MM.1S (cell line): ENCODE measurements at regions not wholly inside any gene's neighbourhood (a gene's known extent, or its start where the extent isn't known, plus 50 kb on each side); places are given as distances from the start of the nearest gene placed in this dataset.

ENCODE experiments used
- DNase-seq: peaks from one replicate; pipeline ENCODE4 v3.0.0-alpha.2; 2015
- H2AFZ ChIP-seq: fragments of 300-600 bp; sonication (generic); 2 replicates; pipeline ENCODE4 v1.6.0; 2016; ENCODE audit warnings: antibody characterized with exemption, low read length
- H3F3A ChIP-seq: fragments of 300-600 bp; sonication (generic); 2 replicates; pipeline ENCODE4 v1.6.1; 2016; ENCODE audit warnings: mild to moderate bottlenecking, antibody characterized with exemption, low read length, moderate library complexity, mixed read lengths; ENCODE audit not compliant: insufficient read depth
- H3K27ac ChIP-seq: fragments of 300-600 bp; sonication (generic); 2 replicates; pipeline ENCODE4 v1.5.1; 2016; ENCODE audit warnings: mild to moderate bottlenecking, low read length
- H3K27me3 ChIP-seq: fragments of 300-600 bp; sonication (generic); replicated peaks from 2 replicates; pipeline ENCODE4 v1.6.0; 2016; ENCODE audit warnings: low read length; ENCODE audit not compliant: insufficient read depth
- H3K36me3 ChIP-seq: fragments of 300-600 bp; sonication (generic); replicated peaks from 2 replicates; pipeline ENCODE4 v1.6.1; 2016; ENCODE audit warnings: mild to moderate bottlenecking, low read length, mixed read lengths; ENCODE audit not compliant: insufficient read depth
- H3K4me1 ChIP-seq: fragments of 300-600 bp; sonication (generic); 2 replicates; pipeline ENCODE4 v1.6.1; 2016; ENCODE audit warnings: low read length, mixed read lengths
- H3K4me2 ChIP-seq: fragments of 300-600 bp; sonication (generic); 2 replicates; pipeline ENCODE4 v1.6.0; 2016; ENCODE audit warnings: low read depth, low read length
- H3K4me3 ChIP-seq: fragments of 300-600 bp; sonication (generic); 2 replicates; pipeline ENCODE4 v1.5.1; 2016; ENCODE audit warnings: low read length, mixed read lengths
- H3K79me2 ChIP-seq: fragments of 300-600 bp; sonication (generic); 2 replicates; pipeline ENCODE4 v1.6.1; 2016; ENCODE audit warnings: mixed run types, low read length, mixed read lengths
- H3K9ac ChIP-seq: fragments of 300-600 bp; sonication (generic); 2 replicates; pipeline ENCODE4 v1.6.1; 2016; ENCODE audit warnings: low read length, mixed read lengths
- H3K9me2 ChIP-seq: fragments of 300-600 bp; sonication (generic); replicated peaks from 2 replicates; pipeline ENCODE4 v1.6.1; 2016; ENCODE audit warnings: mild to moderate bottlenecking, low read length, mixed read lengths; ENCODE audit not compliant: insufficient read depth
- H3K9me3 ChIP-seq: fragments of 300-600 bp; sonication (generic); replicated peaks from 2 replicates; pipeline ENCODE4 v1.6.1; 2016; ENCODE audit warnings: mild to moderate bottlenecking, low read length, mixed read lengths; ENCODE audit not compliant: insufficient read depth
- H4K20me1 ChIP-seq: fragments of 300-600 bp; sonication (generic); 2 replicates; pipeline ENCODE4 v1.6.1; 2016; ENCODE audit warnings: mild to moderate bottlenecking, low read length, moderate library complexity, mixed read lengths; ENCODE audit not compliant: insufficient read depth
- CTCF ChIP-seq: fragments of 300-600 bp; sonication (generic); IDR thresholded peaks from 2 replicates; pipeline ENCODE4 v1.5.1; 2016; ENCODE audit warnings: antibody characterized with exemption, low read length, mixed read lengths
- EZH2 ChIP-seq: fragments of 300-600 bp; sonication (generic); optimal IDR thresholded peaks from 2 replicates; pipeline ENCODE3; 2017; ENCODE audit warnings: low read depth, mild to moderate bottlenecking, antibody characterized with exemption, low read length, mixed read lengths
- EZH2phosphoT487 ChIP-seq: fragments of 300-600 bp; sonication (generic); IDR thresholded peaks from 2 replicates; pipeline ENCODE4 v1.6.1; 2018; ENCODE audit warnings: antibody characterized with exemption, low read length

- no peaks in the 10 kb centered on the region for H3K4me1 ChIP-seq
- H3K27ac ChIP-seq, result no peak overlapping the region
- no peaks in the 10 kb centered on the region for H3K36me3 ChIP-seq
- no peaks in the 10 kb centered on the region for H3F3A ChIP-seq
- H4K20me1 ChIP-seq, result no peaks in the 10 kb centered on the region
- no peak for TF ChIP-seq EZH2
- no peak for TF ChIP-seq CTCF
- TF ChIP-seq EZH2phosphoT487, result no peak
- H3K4me3 ChIP-seq, result no peak overlapping the region
- DNase-seq, result no peak
- H3K27me3 ChIP-seq, result peaks cover 93% of the 10 kb centered on the region
- no peak overlapping the region for H3K9ac ChIP-seq
- H3K79me2 ChIP-seq, result no peaks in the 10 kb centered on the region
- no peak overlapping the region for H2AFZ ChIP-seq
- H3K9me2 ChIP-seq, result no peaks in the 10 kb centered on the region
- H3K4me2 ChIP-seq, result no peak overlapping the region
- no peaks in the 10 kb centered on the region for H3K9me3 ChIP-seq
These were observed 600.5 kb downstream of the NPHP4 start for GRCh38 chr1:5391725-5392124.

GRCh38 chr1:5390504-5390903, 601.7 kb downstream of the NPHP4 start:
- Histone ChIP-seq H3K4me3 (no peak overlapping the region), H3K9me2 (no peaks in the 10 kb centered on the region), H3K9me3 (no peaks in the 10 kb centered on the region), H3K4me1 (no peaks in the 10 kb centered on the region), H3K27me3 (peaks cover 90% of the 10 kb centered on the region), H3K79me2 (no peaks in the 10 kb centered on the region), H3K27ac (no peak overlapping the region), H4K20me1 (no peaks in the 10 kb centered on the region), H2AFZ (no peak overlapping the region), H3F3A (no peaks in the 10 kb centered on the region), H3K36me3 (no peaks in the 10 kb centered on the region), H3K4me2 (no peak overlapping the region), H3K9ac (no peak overlapping the region)
- no peak for DNase-seq
- TF ChIP-seq EZH2phosphoT487, result no peak
- TF ChIP-seq CTCF, result no peak
- TF ChIP-seq EZH2, result no peak

- H3K79me2 ChIP-seq, result no peaks in the 10 kb centered on the region
- no peaks in the 10 kb centered on the region for H3K9me3 ChIP-seq
- DNase-seq, result no peak
- TF ChIP-seq EZH2 (no peak), EZH2phosphoT487 (no peak), CTCF (no peak)
- H3K9me2 ChIP-seq, result no peaks in the 10 kb centered on the region
- H3K4me3 ChIP-seq, result no peak overlapping the region
- H3K4me2 ChIP-seq, result no peak overlapping the region
- no peaks in the 10 kb centered on the region for H3F3A ChIP-seq
- no peaks in the 10 kb centered on the region for H3K36me3 ChIP-seq
- no peak overlapping the region for H3K27ac ChIP-seq
- no peaks in the 10 kb centered on the region for H4K20me1 ChIP-seq
- H3K9ac ChIP-seq, result no peak overlapping the region
- H3K27me3 ChIP-seq, result peaks cover 92% of the 10 kb centered on the region
- H3K4me1 ChIP-seq, result no peaks in the 10 kb centered on the region
- no peak overlapping the region for H2AFZ ChIP-seq
These were observed 602.9 kb downstream of the NPHP4 start for GRCh38 chr1:5389101-5389885.
